GM12874 (cell line): ENCODE measurements at regions not wholly inside any gene's neighbourhood (a gene's known extent, or its start where the extent isn't known, plus 50 kb on each side); places are given as distances from the start of the nearest gene placed in this dataset.

Experiments used
- TF ChIP-seq, protein P1 (sequence below): IDR thresholded peaks from 2 replicates; pipeline ENCODE4 v1.5.1; 2011; ENCODE audit warnings: low read depth, mild to moderate bottlenecking, control low read depth, low read length, moderate library complexity; ENCODE audit not compliant: insufficient read depth

DNA sequence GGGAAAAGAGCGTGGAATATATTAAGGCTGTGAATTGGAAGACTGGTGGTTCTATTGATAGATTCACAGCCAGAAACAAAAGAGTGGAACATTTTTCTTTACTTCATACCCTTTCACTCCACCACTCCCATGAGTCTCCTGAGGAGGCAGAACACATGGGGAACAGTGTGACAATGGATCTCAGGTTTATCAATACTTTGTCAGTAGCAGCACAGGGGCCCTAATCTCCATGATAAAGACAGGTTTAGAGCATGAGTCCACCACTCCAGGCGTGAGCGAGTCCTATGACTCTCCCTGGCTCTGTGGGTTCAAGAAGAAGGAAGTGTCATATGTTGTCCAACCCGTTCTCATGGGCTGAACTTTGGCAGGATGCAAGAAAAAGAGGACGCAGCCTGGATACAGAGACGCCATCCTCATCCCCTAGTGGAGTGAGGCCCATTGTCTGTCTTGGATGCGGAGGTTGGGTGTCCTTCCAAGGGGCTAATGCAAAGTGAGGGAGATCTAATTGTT lies 361.2 kb downstream of the TMEM114 start:
- TF ChIP-seq, protein P1, sequence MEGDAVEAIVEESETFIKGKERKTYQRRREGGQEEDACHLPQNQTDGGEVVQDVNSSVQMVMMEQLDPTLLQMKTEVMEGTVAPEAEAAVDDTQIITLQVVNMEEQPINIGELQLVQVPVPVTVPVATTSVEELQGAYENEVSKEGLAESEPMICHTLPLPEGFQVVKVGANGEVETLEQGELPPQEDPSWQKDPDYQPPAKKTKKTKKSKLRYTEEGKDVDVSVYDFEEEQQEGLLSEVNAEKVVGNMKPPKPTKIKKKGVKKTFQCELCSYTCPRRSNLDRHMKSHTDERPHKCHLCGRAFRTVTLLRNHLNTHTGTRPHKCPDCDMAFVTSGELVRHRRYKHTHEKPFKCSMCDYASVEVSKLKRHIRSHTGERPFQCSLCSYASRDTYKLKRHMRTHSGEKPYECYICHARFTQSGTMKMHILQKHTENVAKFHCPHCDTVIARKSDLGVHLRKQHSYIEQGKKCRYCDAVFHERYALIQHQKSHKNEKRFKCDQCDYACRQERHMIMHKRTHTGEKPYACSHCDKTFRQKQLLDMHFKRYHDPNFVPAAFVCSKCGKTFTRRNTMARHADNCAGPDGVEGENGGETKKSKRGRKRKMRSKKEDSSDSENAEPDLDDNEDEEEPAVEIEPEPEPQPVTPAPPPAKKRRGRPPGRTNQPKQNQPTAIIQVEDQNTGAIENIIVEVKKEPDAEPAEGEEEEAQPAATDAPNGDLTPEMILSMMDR, result no peak

DNA sequence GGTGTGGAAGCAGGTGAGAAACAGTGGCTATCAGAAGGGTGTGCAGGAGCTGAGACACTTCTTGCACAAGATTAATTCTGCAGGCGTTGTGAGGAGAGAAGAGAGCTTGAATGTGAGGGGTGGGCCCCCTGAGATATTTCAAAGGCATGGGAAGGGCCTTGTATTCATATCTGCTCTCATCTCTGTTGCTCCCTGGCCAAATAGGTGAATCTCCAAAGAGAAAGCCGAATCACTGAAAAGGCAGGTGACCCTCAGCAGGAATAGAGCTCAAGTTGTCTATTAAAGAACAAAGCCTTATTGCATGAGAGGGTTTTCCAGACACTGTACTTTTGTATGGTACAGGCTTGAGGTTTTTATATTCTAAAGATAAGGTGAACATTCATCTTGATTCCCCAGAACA lies 373.1 kb downstream of the TMEM114 start:
- TF ChIP-seq, protein P1, result no peak

DNA sequence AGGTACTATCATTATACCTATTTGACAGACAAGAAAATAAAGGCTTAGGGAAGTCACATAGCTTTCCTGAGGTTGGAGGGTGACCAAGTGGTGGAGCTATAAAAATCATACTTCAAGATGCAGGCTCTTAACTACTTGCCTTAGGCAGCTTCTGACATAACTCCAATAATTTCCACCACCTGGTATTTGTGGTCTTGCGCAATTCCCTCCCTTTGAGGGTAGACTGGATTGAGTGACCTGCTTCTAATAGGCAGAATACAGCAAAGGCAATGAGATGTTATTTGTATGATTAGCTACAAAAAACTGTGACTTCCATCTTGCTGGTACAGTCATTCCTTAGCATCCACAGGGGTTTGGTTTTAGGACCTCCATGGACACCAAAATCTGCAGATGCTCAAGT lies 385.5 kb downstream of the TMEM114 start:
- TF ChIP-seq, protein P1, result no peak

DNA sequence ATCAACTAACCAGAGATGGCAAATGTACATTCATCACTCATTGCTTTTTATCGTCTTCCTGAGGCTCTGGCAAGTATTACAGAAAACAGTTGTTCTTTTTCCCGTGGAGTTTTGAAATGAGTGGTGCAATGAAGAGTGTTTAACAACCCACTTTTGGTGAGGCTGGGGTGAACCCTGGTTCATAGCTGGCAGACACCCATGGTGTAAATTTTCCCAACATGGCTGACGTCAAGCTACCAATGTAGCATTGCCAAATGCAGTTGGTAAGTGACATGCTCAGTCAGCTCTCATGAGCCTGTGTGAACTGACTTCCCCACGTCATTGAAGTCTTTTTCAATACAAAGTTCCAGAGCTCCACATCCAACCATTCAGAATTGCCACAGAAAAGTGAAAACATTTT lies 386.2 kb downstream of the TMEM114 start:
- TF ChIP-seq, protein P1, result no peak

DNA sequence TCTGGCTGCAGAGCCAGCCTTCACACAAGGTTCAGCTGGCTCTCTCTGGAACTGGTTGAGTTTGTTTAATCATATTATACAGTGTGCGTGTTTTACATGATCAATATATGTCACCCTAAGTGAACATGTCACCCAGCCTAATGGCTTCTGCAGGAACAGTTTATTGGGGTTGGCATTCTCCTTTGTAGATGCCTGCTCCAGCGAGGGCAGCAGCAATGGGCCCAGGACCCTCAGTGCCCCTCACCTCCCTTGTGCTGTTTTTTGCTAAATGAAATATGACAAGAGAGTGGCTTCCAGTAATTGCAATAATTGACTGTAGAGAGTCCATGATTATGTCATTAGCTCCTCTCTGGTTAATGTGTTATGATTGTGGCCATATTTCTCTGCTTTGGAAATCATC lies 387.2 kb downstream of the TMEM114 start:
- TF ChIP-seq, protein P1, result no peak

DNA sequence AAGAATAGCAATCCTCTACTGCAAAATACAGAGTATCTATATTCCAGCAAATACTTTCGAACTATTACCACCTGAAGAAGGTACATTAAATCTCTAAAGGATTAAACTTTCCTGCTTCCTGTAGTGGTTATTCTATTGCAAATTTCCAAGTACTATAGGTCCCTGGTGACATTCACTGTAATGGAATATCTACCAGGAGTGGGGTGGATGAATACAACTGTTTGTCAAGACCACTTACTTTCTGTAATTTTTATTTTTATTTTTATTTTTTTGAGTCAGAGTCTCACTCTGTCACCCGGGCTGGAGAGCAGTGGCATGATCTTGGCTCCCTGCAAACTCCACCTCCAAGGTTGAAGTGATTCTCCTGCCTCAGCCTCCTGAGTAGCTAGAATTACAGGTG lies 389.5 kb downstream of the TMEM114 start:
- TF ChIP-seq, protein P1, result no peak

DNA sequence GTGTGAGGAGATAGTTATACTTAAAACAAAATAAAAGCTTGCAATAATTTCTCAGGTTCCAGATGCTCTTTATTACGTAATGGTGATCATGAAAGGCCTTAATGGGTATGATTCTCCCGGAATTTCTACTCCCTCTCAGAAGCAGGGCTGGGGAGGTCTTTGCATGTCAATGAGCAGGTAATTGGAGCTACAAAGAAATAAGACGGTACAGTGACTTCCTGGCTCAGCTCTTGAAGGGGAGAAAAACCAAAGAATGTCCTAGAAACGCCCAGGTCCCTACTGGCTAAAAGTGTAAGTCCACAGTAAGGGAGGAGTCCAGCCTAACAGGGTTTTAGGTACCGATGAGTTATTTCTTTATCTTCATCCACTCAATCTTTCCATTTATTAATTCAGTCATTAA lies 390.9 kb downstream of the TMEM114 start:
- TF ChIP-seq, protein P1, result no peak
